ENCODE measurements at regions not wholly inside any gene's neighbourhood (a gene's known extent, or its start where the extent isn't known, plus 50 kb on each side); places are given as distances from the start of the nearest gene placed in this dataset.

GRCh38 chr20:52893498-52893897, 78.7 kb upstream of the TSHZ2 start:
- H3K27ac ChIP-seq (ENCODE audit: low read depth, low read length), result no peak overlapping the region
- no peak overlapping the region for H3K4me3 ChIP-seq (ENCODE audit: low read depth in 1 of 2, low read length in 2 of 2)
- no peaks in the 10 kb centered on the region for H3K27me3 ChIP-seq (ENCODE audit: control insufficient read depth in 1 of 2, insufficient read depth in 2 of 2, low read length in 2 of 2)
- H3K9ac ChIP-seq (ENCODE audit: low read length), result no peak overlapping the region
- no peaks in the 10 kb centered on the region for H3K36me3 ChIP-seq (ENCODE audit: insufficient read depth, low read length)
- H3K4me1 ChIP-seq (ENCODE audit: insufficient read depth, low read length), result no peaks in the 10 kb centered on the region
- no peaks in the 10 kb centered on the region for H3K9me3 ChIP-seq (ENCODE audit: low read length)

- no peaks in the 10 kb centered on the region for H3K9me3 ChIP-seq (ENCODE audit: low read length)
- no peaks in the 10 kb centered on the region for H3K4me1 ChIP-seq (ENCODE audit: insufficient read depth, low read length)
- no peak overlapping the region for H3K4me3 ChIP-seq (ENCODE audit: low read depth in 1 of 2, low read length in 2 of 2)
- H3K27ac ChIP-seq (ENCODE audit: low read depth, low read length), result no peak overlapping the region
- H3K36me3 ChIP-seq (ENCODE audit: insufficient read depth, low read length), result no peaks in the 10 kb centered on the region
- H3K27me3 ChIP-seq (ENCODE audit: control insufficient read depth in 1 of 2, insufficient read depth in 2 of 2, low read length in 2 of 2), result no peaks in the 10 kb centered on the region
- no peak overlapping the region for H3K9ac ChIP-seq (ENCODE audit: low read length)
Measured at GRCh38 chr20:52892023-52892422, 80.1 kb upstream of the TSHZ2 start.

GRCh38 chr20:52890130-52890529, 82.0 kb upstream of the TSHZ2 start:
- H3K36me3 ChIP-seq (ENCODE audit: insufficient read depth, low read length), result no peaks in the 10 kb centered on the region
- H3K4me1 ChIP-seq (ENCODE audit: insufficient read depth, low read length), result no peaks in the 10 kb centered on the region
- no peaks in the 10 kb centered on the region for H3K27me3 ChIP-seq (ENCODE audit: control insufficient read depth in 1 of 2, insufficient read depth in 2 of 2, low read length in 2 of 2)
- no peak overlapping the region for H3K9ac ChIP-seq (ENCODE audit: low read length)
- no peaks in the 10 kb centered on the region for H3K9me3 ChIP-seq (ENCODE audit: low read length)
- no peak overlapping the region for H3K4me3 ChIP-seq (ENCODE audit: low read depth in 1 of 2, low read length in 2 of 2)
- no peak overlapping the region for H3K27ac ChIP-seq (ENCODE audit: low read depth, low read length)

GRCh38 chr20:52889225-52889624, 82.9 kb upstream of the TSHZ2 start:
- H3K27me3 ChIP-seq (ENCODE audit: control insufficient read depth in 1 of 2, insufficient read depth in 2 of 2, low read length in 2 of 2), result no peaks in the 10 kb centered on the region

GRCh38 chr20:52888096-52888495, 84.1 kb upstream of the TSHZ2 start:
- Histone ChIP-seq H3K9ac (ENCODE audit: low read length) (no peak overlapping the region), H3K9me3 (ENCODE audit: low read length) (no peaks in the 10 kb centered on the region), H3K27me3 (ENCODE audit: control insufficient read depth in 1 of 2, insufficient read depth in 2 of 2, low read length in 2 of 2) (no peaks in the 10 kb centered on the region), H3K27ac (ENCODE audit: low read depth, low read length) (no peak overlapping the region), H3K4me3 (ENCODE audit: low read depth in 1 of 2, low read length in 2 of 2) (no peak overlapping the region), H3K36me3 (ENCODE audit: insufficient read depth, low read length) (no peaks in the 10 kb centered on the region), H3K4me1 (ENCODE audit: insufficient read depth, low read length) (no peaks in the 10 kb centered on the region)

More at GRCh38 chr20:52889225-52889624, 82.9 kb upstream of the TSHZ2 start:
- no peak overlapping the region for H3K4me3 ChIP-seq (ENCODE audit: low read depth in 1 of 2, low read length in 2 of 2)
- H3K36me3 ChIP-seq (ENCODE audit: insufficient read depth, low read length), result no peaks in the 10 kb centered on the region
- H3K27ac ChIP-seq (ENCODE audit: low read depth, low read length), result no peak overlapping the region
- no peak overlapping the region for H3K9ac ChIP-seq (ENCODE audit: low read length)
- no peaks in the 10 kb centered on the region for H3K9me3 ChIP-seq (ENCODE audit: low read length)
- no peaks in the 10 kb centered on the region for H3K4me1 ChIP-seq (ENCODE audit: insufficient read depth, low read length)

- H3K27ac ChIP-seq (ENCODE audit: low read depth, low read length), result no peak overlapping the region
- no peak overlapping the region for H3K4me3 ChIP-seq (ENCODE audit: low read depth in 1 of 2, low read length in 2 of 2)
- H3K9ac ChIP-seq (ENCODE audit: low read length), result no peak overlapping the region
- H3K36me3 ChIP-seq (ENCODE audit: insufficient read depth, low read length), result no peaks in the 10 kb centered on the region
- no peaks in the 10 kb centered on the region for H3K27me3 ChIP-seq (ENCODE audit: control insufficient read depth in 1 of 2, insufficient read depth in 2 of 2, low read length in 2 of 2)
- no peaks in the 10 kb centered on the region for H3K4me1 ChIP-seq (ENCODE audit: insufficient read depth, low read length)
- H3K9me3 ChIP-seq (ENCODE audit: low read length), result no peaks in the 10 kb centered on the region
Measured at GRCh38 chr20:52880997-52881396, 91.2 kb upstream of the TSHZ2 start.

GRCh38 chr20:52880259-52880658, 91.9 kb upstream of the TSHZ2 start:
- no peaks in the 10 kb centered on the region for H3K36me3 ChIP-seq (ENCODE audit: insufficient read depth, low read length)
- no peaks in the 10 kb centered on the region for H3K27me3 ChIP-seq (ENCODE audit: control insufficient read depth in 1 of 2, insufficient read depth in 2 of 2, low read length in 2 of 2)
- no peak overlapping the region for H3K4me3 ChIP-seq (ENCODE audit: low read depth in 1 of 2, low read length in 2 of 2)
- H3K4me1 ChIP-seq (ENCODE audit: insufficient read depth, low read length), result no peaks in the 10 kb centered on the region
- no peak overlapping the region for H3K9ac ChIP-seq (ENCODE audit: low read length)
- H3K27ac ChIP-seq (ENCODE audit: low read depth, low read length), result no peak overlapping the region
- H3K9me3 ChIP-seq (ENCODE audit: low read length), result no peaks in the 10 kb centered on the region

- H3K27ac ChIP-seq (ENCODE audit: low read depth, low read length), result no peak overlapping the region
- no peak overlapping the region for H3K4me3 ChIP-seq (ENCODE audit: low read depth in 1 of 2, low read length in 2 of 2)
- H3K4me1 ChIP-seq (ENCODE audit: insufficient read depth, low read length), result no peaks in the 10 kb centered on the region
Measured at GRCh38 chr20:52874241-52874640, 97.9 kb upstream of the TSHZ2 start.

GRCh38 chr20:52869698-52870501, 102.3 kb upstream of the TSHZ2 start:
- Histone ChIP-seq H3K4me1 (ENCODE audit: insufficient read depth, low read length) (no peaks in the 10 kb centered on the region), H3K27ac (ENCODE audit: low read depth, low read length) (no peak overlapping the region), H3K4me3 (ENCODE audit: low read depth in 1 of 2, low read length in 2 of 2) (no peak overlapping the region)

More at GRCh38 chr20:52874241-52874640, 97.9 kb upstream of the TSHZ2 start:
- H3K9me3 ChIP-seq (ENCODE audit: low read length), result no peaks in the 10 kb centered on the region
- no peaks in the 10 kb centered on the region for H3K36me3 ChIP-seq (ENCODE audit: insufficient read depth, low read length)
- H3K27me3 ChIP-seq (ENCODE audit: control insufficient read depth in 1 of 2, insufficient read depth in 2 of 2, low read length in 2 of 2), result no peaks in the 10 kb centered on the region
- no peak overlapping the region for H3K9ac ChIP-seq (ENCODE audit: low read length)

GRCh38 chr20:52869276-52869675, 102.9 kb upstream of the TSHZ2 start:
- Histone ChIP-seq H3K27me3 (ENCODE audit: control insufficient read depth in 1 of 2, insufficient read depth in 2 of 2, low read length in 2 of 2) (no peaks in the 10 kb centered on the region), H3K36me3 (ENCODE audit: insufficient read depth, low read length) (no peaks in the 10 kb centered on the region), H3K4me1 (ENCODE audit: insufficient read depth, low read length) (no peaks in the 10 kb centered on the region), H3K9ac (ENCODE audit: low read length) (no peak overlapping the region), H3K4me3 (ENCODE audit: low read depth in 1 of 2, low read length in 2 of 2) (no peak overlapping the region), H3K27ac (ENCODE audit: low read depth, low read length) (no peak overlapping the region), H3K9me3 (ENCODE audit: low read length) (no peaks in the 10 kb centered on the region)

More at GRCh38 chr20:52869698-52870501, 102.3 kb upstream of the TSHZ2 start:
- no peaks in the 10 kb centered on the region for H3K36me3 ChIP-seq (ENCODE audit: insufficient read depth, low read length)
- no peaks in the 10 kb centered on the region for H3K27me3 ChIP-seq (ENCODE audit: control insufficient read depth in 1 of 2, insufficient read depth in 2 of 2, low read length in 2 of 2)
- H3K9me3 ChIP-seq (ENCODE audit: low read length), result no peaks in the 10 kb centered on the region
- H3K9ac ChIP-seq (ENCODE audit: low read length), result no peak overlapping the region

- Histone ChIP-seq H3K27ac (ENCODE audit: low read depth, low read length) (no peak overlapping the region), H3K4me3 (ENCODE audit: low read depth in 1 of 2, low read length in 2 of 2) (no peak overlapping the region), H3K36me3 (ENCODE audit: insufficient read depth, low read length) (no peaks in the 10 kb centered on the region), H3K4me1 (ENCODE audit: insufficient read depth, low read length) (no peaks in the 10 kb centered on the region), H3K9ac (ENCODE audit: low read length) (no peak overlapping the region), H3K9me3 (ENCODE audit: low read length) (no peaks in the 10 kb centered on the region), H3K27me3 (ENCODE audit: control insufficient read depth in 1 of 2, insufficient read depth in 2 of 2, low read length in 2 of 2) (no peaks in the 10 kb centered on the region)
Measured at GRCh38 chr20:52867305-52867704, 104.9 kb upstream of the TSHZ2 start.
